ENCODE measurements at regions not wholly inside any gene's neighbourhood (a gene's known extent, or its start where the extent isn't known, plus 50 kb on each side); places are given as distances from the start of the nearest gene placed in this dataset.
"Not testable (repeated sequence)": the region's sequence is repeated elsewhere in the genome, so short reads cannot be mapped to it uniquely, and the experiment has no call there.

- no peak for DNase-seq (ENCODE audit: low read depth, low spot score)
- no peak overlapping the region for H3K27ac ChIP-seq
Measured at GRCh38 chr4:117014236-117014635, 71.1 kb downstream of the TRAM1L1 start.

GRCh38 chr4:117010671-117011070, 74.7 kb downstream of the TRAM1L1 start:
- H3K27ac ChIP-seq: no peak overlapping the region
- DNase-seq (ENCODE audit: low read depth, low spot score): no peak

- no peak for DNase-seq (ENCODE audit: low read depth, low spot score)
- H3K27ac ChIP-seq: no peak overlapping the region
Measured at GRCh38 chr4:117001077-117001476, 84.3 kb downstream of the TRAM1L1 start.

GRCh38 chr4:116982656-116983055, 102.7 kb downstream of the TRAM1L1 start:
- H3K27ac ChIP-seq: no peak overlapping the region
- DNase-seq (ENCODE audit: low read depth, low spot score): no peak

- H3K27ac ChIP-seq: not testable (repeated sequence)
- peak; percentile 68 for DNase-seq (ENCODE audit: low read depth, low spot score)
Measured at GRCh38 chr4:116980436-116980835, 104.9 kb downstream of the TRAM1L1 start.

GRCh38 chr4:116959045-116959444, 126.3 kb downstream of the TRAM1L1 start:
- H3K27ac ChIP-seq: no peak overlapping the region
- no peak for DNase-seq (ENCODE audit: low read depth, low spot score)

- DNase-seq (ENCODE audit: low read depth, low spot score): no peak
- H3K27ac ChIP-seq: no peak overlapping the region
Measured at GRCh38 chr4:116953947-116954346, 131.4 kb downstream of the TRAM1L1 start.

- H3K27ac ChIP-seq: no peak overlapping the region
- DNase-seq (ENCODE audit: low read depth, low spot score): no peak
Measured at GRCh38 chr4:116952530-116953136, 132.7 kb downstream of the TRAM1L1 start.

- H3K27ac ChIP-seq: no peak overlapping the region
- no peak for DNase-seq (ENCODE audit: low read depth, low spot score)
Measured at GRCh38 chr4:116949856-116950255, 135.5 kb downstream of the TRAM1L1 start.

GRCh38 chr4:116942315-116942714, 143.1 kb downstream of the TRAM1L1 start:
- H3K27ac ChIP-seq: no peak overlapping the region
- DNase-seq (ENCODE audit: low read depth, low spot score): no peak

GRCh38 chr4:116930329-116930728, 155.0 kb downstream of the TRAM1L1 start:
- no peak for DNase-seq (ENCODE audit: low read depth, low spot score)

GRCh38 chr4:116926631-116927295, 158.6 kb downstream of the TRAM1L1 start:
- H3K27ac ChIP-seq: no peak overlapping the region
- no peak for DNase-seq (ENCODE audit: low read depth, low spot score)

More at GRCh38 chr4:116930329-116930728, 155.0 kb downstream of the TRAM1L1 start:
- H3K27ac ChIP-seq: no peak overlapping the region

- no peak for DNase-seq (ENCODE audit: low read depth, low spot score)
- H3K27ac ChIP-seq: no peak overlapping the region
Measured at GRCh38 chr4:116925900-116926457, 159.4 kb downstream of the TRAM1L1 start.

- H3K27ac ChIP-seq: no peak overlapping the region
- DNase-seq (ENCODE audit: low read depth, low spot score): no peak
Measured at GRCh38 chr4:116923389-116923788, 162.0 kb downstream of the TRAM1L1 start.

GRCh38 chr4:116913451-116913850, 171.9 kb downstream of the TRAM1L1 start:
- no peak for DNase-seq (ENCODE audit: low read depth, low spot score)

GRCh38 chr4:116906758-116907157, 178.6 kb downstream of the TRAM1L1 start:
- no peak overlapping the region for H3K27ac ChIP-seq
- no peak for DNase-seq (ENCODE audit: low read depth, low spot score)

More at GRCh38 chr4:116913451-116913850, 171.9 kb downstream of the TRAM1L1 start:
- H3K27ac ChIP-seq: no peak overlapping the region

- H3K27ac ChIP-seq: no peak overlapping the region
- no peak for DNase-seq (ENCODE audit: low read depth, low spot score)
Measured at GRCh38 chr4:116899561-116899960, 185.8 kb downstream of the TRAM1L1 start.

GRCh38 chr4:116885579-116885978, 199.8 kb downstream of the TRAM1L1 start:
- no peak for DNase-seq (ENCODE audit: low read depth, low spot score)

GRCh38 chr4:116882503-116882902, 202.9 kb downstream of the TRAM1L1 start:
- no peak for DNase-seq (ENCODE audit: low read depth, low spot score)
- no peak overlapping the region for H3K27ac ChIP-seq

More at GRCh38 chr4:116885579-116885978, 199.8 kb downstream of the TRAM1L1 start:
- H3K27ac ChIP-seq: no peak overlapping the region

- H3K27ac ChIP-seq: no peak overlapping the region
- no peak for DNase-seq (ENCODE audit: low read depth, low spot score)
Measured at GRCh38 chr4:116881077-116881476, 204.3 kb downstream of the TRAM1L1 start.

GRCh38 chr4:116880625-116881024, 204.8 kb downstream of the TRAM1L1 start:
- no peak overlapping the region for H3K27ac ChIP-seq
- DNase-seq (ENCODE audit: low read depth, low spot score): no peak

- no peak for DNase-seq (ENCODE audit: low read depth, low spot score)
- no peak overlapping the region for H3K27ac ChIP-seq
Measured at GRCh38 chr4:116878280-116878679, 207.1 kb downstream of the TRAM1L1 start.

Measured in epithelial cell of prostate (primary cell).